Activated naive CD8-positive, alpha-beta T cell treated with anti-CD3 and anti-CD28 coated beads for 36 hours (primary cell): ENCODE measurements at regions not wholly inside any gene's neighbourhood (a gene's known extent, or its start where the extent isn't known, plus 50 kb on each side); places are given as distances from the start of the nearest gene placed in this dataset.
"Not testable (repeated sequence)": the region's sequence is repeated elsewhere in the genome, so short reads cannot be mapped to it uniquely, and the experiment has no call there.

Experiments used
- DNase-seq: peaks from one replicate; pipeline ENCODE4 v3.0.0; 2021
- H3K27ac Mint-ChIP-seq: one replicate; pipeline ENCODE4 v1.8.0; 2022; ENCODE audit warnings: mild to moderate bottlenecking, moderate library complexity, mixed read lengths
- H3K27me3 Mint-ChIP-seq: one replicate; pipeline ENCODE4 v1.8.0; 2022; ENCODE audit warnings: mild to moderate bottlenecking, mixed read lengths
- H3K36me3 Mint-ChIP-seq: one replicate; pipeline ENCODE4 v1.8.0; 2021; ENCODE audit warnings: mild to moderate bottlenecking, mixed read lengths
- H3K4me1 Mint-ChIP-seq: one replicate; pipeline ENCODE4 v1.8.0; 2021; ENCODE audit warnings: mixed read lengths
- H3K4me3 Mint-ChIP-seq: one replicate; pipeline ENCODE4 v1.8.0; 2022; ENCODE audit warnings: mild to moderate bottlenecking, moderate library complexity, mixed read lengths
- H3K9me3 Mint-ChIP-seq: one replicate; pipeline ENCODE4 v1.8.0; 2022; ENCODE audit warnings: mixed read lengths

DNA sequence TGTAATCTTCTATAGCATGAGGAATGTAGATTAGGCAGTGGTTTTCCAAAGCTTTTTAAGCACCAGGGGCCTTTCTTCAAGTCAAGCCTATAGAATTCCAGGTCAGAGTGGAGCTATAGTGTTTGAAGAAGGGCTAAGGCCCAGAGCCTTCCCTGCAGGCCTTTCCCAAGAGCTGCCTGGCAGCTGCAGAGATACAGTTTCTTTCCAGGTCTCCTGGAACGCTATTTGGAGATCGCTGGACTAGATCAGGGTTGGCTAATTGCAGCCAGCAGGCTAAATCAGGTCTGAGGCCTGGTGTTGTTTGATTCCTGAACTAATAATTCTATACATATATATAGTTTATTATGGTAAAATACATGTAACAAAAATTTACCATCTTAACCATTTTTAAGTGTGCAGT is 319.0 kb upstream of the SPRED2 start:
- H3K27me3 Mint-ChIP-seq: peaks cover 3% of the 10 kb centered on the region
- no peak overlapping the region for H3K4me3 Mint-ChIP-seq
- no peaks in the 10 kb centered on the region for H3K36me3 Mint-ChIP-seq
- peaks cover 1% of the 10 kb centered on the region for H3K9me3 Mint-ChIP-seq
- H3K27ac Mint-ChIP-seq: no peak overlapping the region
- no peak for DNase-seq
- H3K4me1 Mint-ChIP-seq: no peaks in the 10 kb centered on the region

DNA sequence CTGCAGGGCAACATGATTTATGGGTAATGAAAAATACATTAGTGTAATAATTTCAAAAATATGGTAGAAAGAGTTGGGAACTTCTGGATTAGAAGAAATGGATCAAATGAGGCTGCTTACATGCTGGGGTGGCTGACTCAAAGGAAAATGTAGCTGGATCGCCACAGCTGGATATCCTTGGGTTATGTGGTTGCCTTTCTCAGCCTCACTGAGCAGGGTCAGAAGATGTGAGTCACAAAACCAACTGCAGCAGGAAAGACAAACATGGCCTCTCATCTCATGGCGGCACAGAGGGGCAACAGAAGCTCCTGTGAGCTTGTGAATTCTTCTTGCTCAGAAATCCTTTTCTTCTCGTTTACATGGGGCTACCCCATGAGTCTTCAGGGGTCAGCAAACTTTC is 317.1 kb upstream of the SPRED2 start:
- Mint-ChIP-seq H3K27me3 (peaks cover 3% of the 10 kb centered on the region), H3K27ac (no peak overlapping the region), H3K9me3 (peaks cover 1% of the 10 kb centered on the region), H3K4me3 (no peak overlapping the region), H3K4me1 (no peaks in the 10 kb centered on the region), H3K36me3 (no peaks in the 10 kb centered on the region)
- no peak for DNase-seq

DNA sequence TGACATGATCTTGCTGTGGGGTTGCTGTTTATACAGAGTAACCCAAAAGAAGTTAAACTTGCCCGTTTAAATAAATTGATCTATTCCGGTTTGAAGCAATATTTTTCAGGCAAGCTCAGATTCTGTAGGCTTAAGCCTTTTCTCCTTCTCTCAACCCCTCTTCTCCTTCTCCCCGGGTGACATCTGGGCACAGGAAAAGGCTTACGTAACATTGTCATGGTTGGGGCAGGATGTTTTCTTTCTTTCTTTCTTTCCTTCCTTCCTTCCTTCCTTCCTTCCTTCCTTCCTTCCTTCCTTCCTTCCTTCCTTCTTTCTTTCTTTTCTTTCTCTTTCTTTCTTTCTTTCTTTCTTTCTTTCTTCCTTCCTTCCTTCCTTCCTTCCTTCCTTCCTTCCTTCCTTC is 315.5 kb upstream of the SPRED2 start:
- not testable (repeated sequence) for H3K27me3 Mint-ChIP-seq, DNase-seq, H3K36me3 Mint-ChIP-seq, H3K4me1 Mint-ChIP-seq, H3K27ac Mint-ChIP-seq, H3K4me3 Mint-ChIP-seq, H3K9me3 Mint-ChIP-seq

DNA sequence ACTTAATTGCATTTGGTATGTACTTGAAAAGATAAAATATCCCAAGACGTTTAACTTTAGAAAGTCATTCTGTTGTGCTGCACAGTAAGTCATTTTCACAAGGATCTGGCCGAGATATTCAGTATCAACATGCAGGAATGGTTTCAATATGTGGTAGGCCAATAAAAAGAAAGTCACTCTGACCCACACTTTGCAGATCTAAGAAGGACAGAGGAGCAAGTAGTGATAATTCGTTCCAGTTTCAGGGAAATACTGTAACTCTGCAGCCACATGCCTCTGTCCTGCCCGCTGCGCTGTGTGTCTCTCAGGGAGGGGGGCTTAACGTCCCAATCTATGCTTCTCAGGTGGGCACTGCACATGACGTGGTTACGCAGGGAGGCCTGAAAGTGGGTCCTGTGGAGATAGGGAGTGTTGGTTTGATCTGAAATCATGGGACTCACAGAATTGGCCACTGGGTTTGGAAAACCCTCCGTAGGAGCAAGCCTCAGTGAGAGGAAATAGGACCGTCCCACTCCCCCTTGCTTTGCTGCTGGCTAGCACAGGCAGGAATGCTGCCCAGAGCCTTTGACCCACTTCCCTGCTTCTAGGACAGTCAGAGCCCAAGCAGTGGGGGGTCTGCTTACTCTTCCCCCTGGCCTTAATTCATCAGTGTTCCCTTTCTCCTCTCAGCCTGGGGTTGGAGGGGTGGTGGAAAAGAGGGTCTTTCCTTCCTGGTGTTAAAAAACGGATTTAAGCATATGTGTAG is 314.7 kb upstream of the SPRED2 start:
- Mint-ChIP-seq H3K4me3 (no peak overlapping the region), H3K27me3 (peaks cover 6% of the 10 kb centered on the region), H3K36me3 (no peaks in the 10 kb centered on the region), H3K27ac (no peak overlapping the region), H3K4me1 (no peaks in the 10 kb centered on the region), H3K9me3 (peaks cover 1% of the 10 kb centered on the region)
- DNase-seq: no peak

DNA sequence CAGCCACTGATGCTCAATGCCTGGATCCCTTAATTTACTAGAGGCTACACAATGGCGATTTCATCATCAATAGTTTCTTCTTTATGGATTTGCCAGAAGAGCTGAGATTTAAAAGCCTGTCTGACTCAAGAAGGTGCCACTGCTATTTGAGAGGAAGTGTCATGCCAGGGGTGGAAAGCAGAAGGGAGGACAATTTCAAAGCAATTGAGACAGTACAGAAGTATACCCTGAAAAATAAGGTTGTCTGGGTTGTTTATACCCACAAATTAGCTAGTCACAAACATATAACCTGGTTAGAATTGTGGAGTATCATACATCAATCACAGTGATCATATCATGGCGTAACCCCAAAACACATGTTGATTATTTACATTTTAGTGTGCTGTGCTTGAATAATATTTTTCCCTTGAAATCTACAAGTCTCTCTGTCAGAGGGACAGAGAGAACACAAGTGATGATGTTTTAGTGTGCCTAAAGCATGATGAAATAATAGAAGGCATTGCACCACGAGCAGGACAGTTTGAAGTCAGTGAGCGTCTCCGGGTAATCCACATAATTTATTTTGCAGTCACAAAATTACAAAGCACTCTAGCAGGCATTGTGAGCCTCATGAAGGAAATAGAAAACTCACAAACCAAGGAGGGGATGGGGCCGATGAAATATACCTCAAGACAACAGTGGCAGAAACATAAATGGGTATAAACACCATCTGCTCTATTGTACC is 312.2 kb upstream of the SPRED2 start:
- peaks cover 11% of the 10 kb centered on the region for H3K27me3 Mint-ChIP-seq
- H3K27ac Mint-ChIP-seq: no peak overlapping the region
- H3K9me3 Mint-ChIP-seq: peaks cover 1% of the 10 kb centered on the region
- H3K4me3 Mint-ChIP-seq: no peak overlapping the region
- no peaks in the 10 kb centered on the region for H3K4me1 Mint-ChIP-seq
- no peak for DNase-seq
- H3K36me3 Mint-ChIP-seq: no peaks in the 10 kb centered on the region

DNA sequence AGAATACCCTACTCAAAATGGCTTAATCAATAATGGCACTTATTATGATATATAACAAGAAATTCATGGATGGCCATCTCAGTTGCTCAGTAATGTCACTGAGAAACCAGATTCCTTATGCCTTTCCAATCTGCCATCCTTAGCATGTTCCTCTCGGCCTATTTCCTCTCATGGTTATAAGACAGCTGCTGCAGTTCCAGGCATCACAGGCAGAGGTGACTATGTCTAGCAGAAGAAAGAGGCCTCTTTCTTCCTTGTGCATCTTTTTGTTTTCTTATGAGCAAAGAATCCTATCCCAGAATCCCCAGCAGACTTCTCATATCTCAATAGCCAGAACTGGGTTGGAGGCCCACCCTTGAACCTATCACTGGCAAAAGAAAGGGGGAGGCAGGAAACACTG is 310.6 kb upstream of the SPRED2 start:
- no peak for DNase-seq
- H3K4me3 Mint-ChIP-seq: no peak overlapping the region
- peaks cover 11% of the 10 kb centered on the region for H3K27me3 Mint-ChIP-seq
- H3K27ac Mint-ChIP-seq: no peak overlapping the region
- no peaks in the 10 kb centered on the region for H3K36me3 Mint-ChIP-seq
- H3K4me1 Mint-ChIP-seq: no peaks in the 10 kb centered on the region
- H3K9me3 Mint-ChIP-seq: no peaks in the 10 kb centered on the region

DNA sequence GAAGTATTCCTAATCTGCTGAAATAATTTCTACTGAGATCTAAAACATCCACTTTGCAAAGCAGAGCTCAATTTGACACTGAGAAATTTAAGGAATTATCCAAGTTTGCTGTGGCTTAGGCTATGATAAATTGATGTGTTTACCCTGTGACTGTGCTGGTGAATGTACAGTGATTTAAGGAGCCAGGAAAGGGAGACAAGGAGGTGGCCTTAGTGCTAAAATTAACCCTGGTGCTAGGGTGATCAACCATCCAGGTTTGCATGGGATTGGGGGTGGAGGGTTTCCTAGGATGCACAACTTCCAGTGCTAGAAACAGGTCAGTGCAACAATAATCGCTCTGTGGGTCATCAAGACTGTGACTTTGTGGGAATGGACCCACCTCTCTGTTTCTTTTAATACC is 307.5 kb upstream of the SPRED2 start:
- no peak overlapping the region for H3K27ac Mint-ChIP-seq
- no peaks in the 10 kb centered on the region for H3K4me1 Mint-ChIP-seq
- DNase-seq: no peak
- H3K4me3 Mint-ChIP-seq: no peak overlapping the region
- no peaks in the 10 kb centered on the region for H3K36me3 Mint-ChIP-seq
- peaks cover 8% of the 10 kb centered on the region for H3K27me3 Mint-ChIP-seq
- no peaks in the 10 kb centered on the region for H3K9me3 Mint-ChIP-seq

DNA sequence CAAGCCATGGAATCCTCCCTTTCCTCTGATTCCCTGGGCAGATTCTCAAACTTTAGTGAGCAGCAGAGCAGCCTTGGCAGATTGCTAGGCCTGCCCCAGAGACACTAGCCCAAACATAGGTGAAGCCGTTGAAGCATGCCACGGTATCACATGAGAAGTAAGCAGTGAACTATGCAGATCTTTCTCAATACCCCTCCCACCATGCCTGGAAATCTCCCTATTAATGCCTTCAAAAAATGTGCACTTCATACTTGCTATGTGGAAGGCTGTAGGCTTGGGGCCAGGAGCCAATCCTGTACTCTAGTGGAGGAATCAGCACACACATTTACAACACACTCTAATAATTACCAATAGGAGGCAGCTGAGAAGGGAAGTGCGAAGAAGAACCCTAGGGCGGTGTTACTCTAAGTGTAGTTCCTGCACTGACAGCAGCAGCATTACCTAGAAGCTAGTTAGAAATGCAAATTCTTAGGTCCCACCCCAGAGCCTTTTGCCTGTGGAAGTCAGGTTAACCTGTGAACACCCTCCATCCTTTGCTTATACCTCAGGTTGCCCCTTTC is 305.1 kb upstream of the SPRED2 start:
- DNase-seq: no peak
- Mint-ChIP-seq H3K9me3 (peaks cover 1% of the 10 kb centered on the region), H3K4me3 (no peak overlapping the region), H3K36me3 (no peaks in the 10 kb centered on the region), H3K27ac (no peak overlapping the region), H3K27me3 (peaks cover 10% of the 10 kb centered on the region), H3K4me1 (no peaks in the 10 kb centered on the region)

DNA sequence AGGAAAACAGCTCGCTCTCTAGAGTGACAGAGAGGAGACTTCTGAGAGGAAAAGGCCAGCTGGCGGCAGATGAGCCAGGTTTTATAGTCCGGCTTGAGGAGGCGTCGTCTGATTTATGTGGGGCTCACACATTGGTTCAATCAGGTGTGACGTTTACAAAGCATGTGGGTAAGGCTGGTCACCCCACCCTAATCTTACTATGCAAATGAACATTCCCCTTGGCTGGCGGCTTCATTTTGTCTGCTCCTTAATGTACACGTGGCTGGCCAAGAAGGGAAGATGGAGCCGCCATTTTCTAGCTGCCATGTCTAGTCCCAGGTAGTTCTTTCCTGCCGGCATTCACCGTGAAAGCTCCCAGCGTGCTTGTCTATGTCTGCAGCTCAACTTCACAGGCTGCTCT is 299.1 kb upstream of the SPRED2 start:
- DNase-seq: no peak
- no peaks in the 10 kb centered on the region for H3K4me1 Mint-ChIP-seq
- H3K36me3 Mint-ChIP-seq: no peaks in the 10 kb centered on the region
- H3K9me3 Mint-ChIP-seq: peaks cover 1% of the 10 kb centered on the region
- no peak overlapping the region for H3K4me3 Mint-ChIP-seq
- no peak overlapping the region for H3K27ac Mint-ChIP-seq
- H3K27me3 Mint-ChIP-seq: peaks cover 5% of the 10 kb centered on the region

DNA sequence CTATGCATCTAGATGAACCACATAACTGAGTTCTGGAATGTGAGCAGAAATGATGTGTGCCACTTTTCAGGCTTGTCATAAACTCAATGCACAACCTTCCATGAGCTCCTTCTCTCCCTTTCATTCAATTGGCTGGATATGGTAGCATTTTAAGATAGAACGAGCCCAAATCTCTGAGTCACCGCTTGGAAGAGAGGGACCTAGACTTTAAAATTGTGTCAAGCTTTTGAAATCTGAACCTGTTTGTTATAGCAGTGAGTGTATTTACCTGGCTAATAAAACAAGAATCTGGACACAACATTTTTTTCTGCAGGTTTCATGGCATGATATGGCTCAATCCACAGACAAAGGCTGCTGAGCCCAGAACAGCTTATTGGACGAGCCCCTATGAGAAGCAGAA is 297.8 kb upstream of the SPRED2 start:
- DNase-seq: no peak
- Mint-ChIP-seq H3K27me3 (peaks cover 5% of the 10 kb centered on the region), H3K27ac (no peak overlapping the region), H3K36me3 (no peaks in the 10 kb centered on the region), H3K9me3 (peaks cover 1% of the 10 kb centered on the region), H3K4me3 (no peak overlapping the region), H3K4me1 (no peaks in the 10 kb centered on the region)

DNA sequence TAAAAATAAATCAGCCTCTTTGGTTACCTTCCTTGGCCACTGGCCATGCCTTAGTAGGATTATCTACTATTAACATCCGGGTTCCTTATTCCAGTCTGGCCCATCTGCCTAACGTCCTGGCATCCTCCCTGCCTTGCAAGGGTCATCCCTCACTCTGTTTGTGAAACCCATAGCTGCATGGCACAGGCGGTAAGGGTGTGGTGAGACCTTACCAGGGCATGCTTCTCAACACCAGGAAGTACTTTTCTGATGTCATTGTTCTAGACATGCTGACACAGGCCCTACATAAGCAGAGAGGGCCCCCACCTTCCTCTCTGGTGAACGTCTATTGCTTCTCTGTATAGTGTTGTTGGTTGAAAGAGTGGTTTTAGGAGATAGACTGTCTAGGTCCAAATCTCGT is 296.8 kb upstream of the SPRED2 start:
- no peak overlapping the region for H3K4me3 Mint-ChIP-seq
- H3K27me3 Mint-ChIP-seq: peaks cover 5% of the 10 kb centered on the region
- DNase-seq: no peak
- H3K9me3 Mint-ChIP-seq: peaks cover 1% of the 10 kb centered on the region
- H3K36me3 Mint-ChIP-seq: no peaks in the 10 kb centered on the region
- H3K4me1 Mint-ChIP-seq: no peaks in the 10 kb centered on the region
- H3K27ac Mint-ChIP-seq: no peak overlapping the region

DNA sequence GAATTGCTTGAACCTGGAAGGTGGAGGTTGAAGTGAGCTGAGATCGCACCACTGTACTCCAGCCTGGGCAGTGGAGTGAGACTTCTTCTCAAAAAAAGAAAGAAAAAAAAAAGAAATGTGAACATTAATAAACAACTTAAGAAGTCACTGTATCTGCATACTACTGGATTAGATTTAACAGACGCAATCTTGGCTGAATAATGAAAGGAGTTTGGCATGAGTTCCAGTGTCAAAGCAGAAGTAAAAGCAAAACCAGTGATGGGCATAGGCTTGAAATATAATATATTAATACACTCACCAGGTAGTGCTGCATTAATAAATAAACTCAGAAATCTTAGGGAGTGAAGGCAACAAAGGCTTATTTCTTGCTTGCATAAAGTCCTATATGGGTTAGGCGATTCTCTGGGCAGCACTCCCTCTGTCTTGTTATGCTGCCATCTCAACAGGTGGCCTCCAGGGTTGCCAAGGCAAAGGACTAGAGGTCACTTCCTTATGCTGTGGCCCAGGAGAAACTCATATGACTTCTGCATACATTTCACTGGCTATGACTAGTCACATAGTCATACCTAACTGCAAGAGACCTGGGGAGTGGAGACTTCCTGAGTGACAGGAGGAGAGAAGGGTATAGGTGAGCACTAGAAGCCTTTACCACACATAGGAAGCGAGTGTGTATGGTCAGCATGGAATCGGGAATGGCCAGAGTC is 296.2 kb upstream of the SPRED2 start:
- Mint-ChIP-seq H3K4me3 (no peak overlapping the region), H3K9me3 (peaks cover 1% of the 10 kb centered on the region), H3K27ac (no peak overlapping the region), H3K4me1 (no peaks in the 10 kb centered on the region), H3K27me3 (peaks cover 4% of the 10 kb centered on the region), H3K36me3 (no peaks in the 10 kb centered on the region)
- no peak for DNase-seq

DNA sequence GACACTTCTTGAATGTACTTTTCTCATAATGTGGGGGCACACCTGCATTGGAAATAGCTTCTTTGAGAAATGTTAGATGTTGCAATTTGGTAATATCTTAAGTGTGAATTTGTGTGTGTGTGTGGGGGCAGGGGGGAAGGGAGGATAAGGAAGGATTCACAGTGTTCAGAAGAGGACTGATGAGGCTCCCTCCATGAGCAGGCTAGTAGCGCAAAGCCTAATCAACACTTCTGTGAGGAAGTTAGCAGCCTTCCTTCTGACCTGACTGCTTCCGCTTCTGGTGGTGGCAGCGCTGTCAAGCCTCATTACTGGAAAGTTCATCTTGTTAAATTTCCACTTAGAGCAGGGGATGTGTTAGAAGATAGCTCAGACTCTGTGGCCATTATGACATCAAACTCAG is 295.4 kb upstream of the SPRED2 start:
- H3K4me1 Mint-ChIP-seq: no peaks in the 10 kb centered on the region

DNA sequence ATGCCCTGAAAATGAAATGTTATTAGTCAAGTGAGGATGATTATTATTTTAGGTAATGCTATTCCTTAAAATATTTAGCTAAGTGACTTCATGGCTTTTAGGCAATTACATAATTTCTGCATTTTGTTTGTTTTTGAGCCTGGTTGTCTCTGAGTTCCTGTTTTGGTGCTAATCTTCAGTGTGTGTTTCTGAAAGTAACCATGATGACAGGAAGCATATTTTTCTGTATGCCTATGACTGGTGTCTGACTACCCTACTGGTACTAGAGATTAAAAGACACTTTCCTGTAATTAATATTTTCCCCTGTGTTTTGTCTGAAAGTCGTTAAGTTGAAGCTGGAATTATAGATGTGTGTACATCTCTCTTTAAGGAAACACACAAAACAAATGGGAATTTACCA is 295.0 kb upstream of the SPRED2 start:
- H3K36me3 Mint-ChIP-seq: no peaks in the 10 kb centered on the region
- no peaks in the 10 kb centered on the region for H3K4me1 Mint-ChIP-seq

More for the DNA sequence above, 295.4 kb upstream of the SPRED2 start:
- no peaks in the 10 kb centered on the region for H3K9me3 Mint-ChIP-seq
- no peak overlapping the region for H3K4me3 Mint-ChIP-seq
- no peak for DNase-seq
- H3K27me3 Mint-ChIP-seq: no peaks in the 10 kb centered on the region
- H3K36me3 Mint-ChIP-seq: no peaks in the 10 kb centered on the region
- no peak overlapping the region for H3K27ac Mint-ChIP-seq

DNA sequence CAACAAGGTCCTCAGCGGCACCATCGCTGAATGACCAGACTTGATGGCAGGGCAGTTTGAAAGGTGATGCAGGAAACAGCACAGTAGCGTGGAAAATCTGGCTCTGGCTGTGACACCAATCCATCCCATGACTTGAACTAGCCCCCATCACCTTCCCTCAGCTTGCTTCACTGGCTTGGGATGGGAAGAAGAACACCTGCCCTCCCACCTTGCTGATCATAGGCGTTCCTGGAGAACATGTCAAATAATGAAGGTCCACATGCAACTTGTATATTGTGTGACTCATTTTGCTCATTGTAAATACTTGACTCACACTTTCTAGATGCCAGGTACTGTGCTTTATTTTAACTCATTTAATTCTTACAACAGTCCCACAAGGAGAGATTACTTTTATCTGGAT is 292.4 kb upstream of the SPRED2 start:
- DNase-seq: no peak
- no peak overlapping the region for H3K27ac Mint-ChIP-seq
- H3K27me3 Mint-ChIP-seq: peaks cover 7% of the 10 kb centered on the region
- no peaks in the 10 kb centered on the region for H3K4me1 Mint-ChIP-seq
- H3K4me3 Mint-ChIP-seq: no peak overlapping the region
- H3K9me3 Mint-ChIP-seq: no peaks in the 10 kb centered on the region
- no peaks in the 10 kb centered on the region for H3K36me3 Mint-ChIP-seq

More for the DNA sequence above, 295.0 kb upstream of the SPRED2 start:
- DNase-seq: no peak
- Mint-ChIP-seq H3K9me3 (no peaks in the 10 kb centered on the region), H3K27ac (no peak overlapping the region), H3K27me3 (peaks cover under 1% of the 10 kb centered on the region), H3K4me3 (no peak overlapping the region)
